GM21737 (cell line): ENCODE measurements at regions not wholly inside any gene's neighbourhood (a gene's known extent, or its start where the extent isn't known, plus 50 kb on each side); places are given as distances from the start of the nearest gene placed in this dataset.
"Not testable (repeated sequence)": the region's sequence is repeated elsewhere in the genome, so short reads cannot be mapped to it uniquely, and the experiment has no call there.

Source experiments
- ATAC-seq: cut with Tn5 transposase; IDR thresholded peaks from one replicate; pipeline ENCODE4 v1.9.1; 2021; ENCODE audit warnings: mild to moderate bottlenecking, moderate library complexity; ENCODE audit not compliant: unreplicated experiment

DNA sequence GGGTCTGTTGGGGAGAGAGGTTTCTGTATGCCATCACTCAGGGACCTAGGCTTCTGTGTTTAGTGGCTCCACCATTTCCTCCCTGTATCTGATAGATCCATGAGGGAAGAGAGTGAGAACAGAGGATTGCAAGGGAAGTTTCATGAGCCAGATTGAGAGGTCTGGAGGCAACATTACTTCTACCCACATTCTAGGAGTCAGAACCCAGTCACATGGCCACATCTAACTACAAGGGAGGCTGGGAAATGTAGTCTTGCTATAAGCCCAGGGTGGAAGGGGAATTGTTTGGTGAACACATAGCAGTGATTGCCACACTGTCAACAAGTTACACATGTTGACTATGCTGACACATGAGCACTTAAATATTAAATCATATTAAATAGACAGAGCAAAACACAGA lies 834.8 kb downstream of the C12orf50 start:
- not testable (repeated sequence) for ATAC-seq

DNA sequence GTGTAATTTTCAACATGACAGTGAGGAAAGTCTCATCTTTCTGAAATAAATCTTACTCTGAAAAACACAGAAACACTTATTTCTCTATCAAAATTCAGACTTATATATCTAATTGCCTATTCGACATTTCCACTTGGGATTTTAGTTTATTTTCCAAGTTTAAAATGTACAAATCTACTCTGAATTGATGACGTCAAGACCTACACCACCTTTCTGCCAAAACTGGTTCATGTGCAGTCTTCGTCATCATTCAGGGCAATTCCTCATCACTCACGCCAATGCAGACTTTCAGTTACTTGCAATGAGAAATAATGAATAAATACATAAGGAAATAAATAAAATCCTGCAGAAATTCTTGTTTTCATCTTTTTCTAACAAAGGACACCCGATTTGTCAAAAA lies 843.8 kb downstream of the C12orf50 start:
- ATAC-seq: no peak

DNA sequence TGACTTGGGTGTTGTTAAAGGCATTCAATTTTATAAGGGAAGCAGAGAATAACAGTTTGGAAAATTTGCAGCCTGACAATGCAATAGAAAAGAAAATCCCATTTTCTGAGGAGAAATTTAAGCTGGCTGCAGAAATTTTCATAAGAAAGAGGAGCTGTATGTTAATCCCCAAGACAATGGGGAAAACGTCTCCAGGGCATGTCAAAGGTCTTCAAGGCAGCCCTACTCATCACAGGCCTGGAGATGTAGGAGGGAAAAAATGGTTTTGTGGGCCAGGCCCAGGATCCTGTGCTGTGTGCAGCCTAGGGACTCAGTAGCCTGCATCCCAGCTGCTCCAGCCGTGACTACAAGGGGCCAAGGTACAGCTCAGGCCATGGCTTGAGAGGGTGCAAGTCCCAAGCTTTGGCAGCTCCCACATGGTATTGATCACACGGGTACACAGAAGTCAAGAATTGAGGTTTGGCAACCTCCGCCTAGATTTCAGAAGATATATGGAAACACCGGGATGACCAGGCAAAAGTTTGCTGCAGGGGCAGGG lies 846.4 kb downstream of the C12orf50 start:
- no peak for ATAC-seq

DNA sequence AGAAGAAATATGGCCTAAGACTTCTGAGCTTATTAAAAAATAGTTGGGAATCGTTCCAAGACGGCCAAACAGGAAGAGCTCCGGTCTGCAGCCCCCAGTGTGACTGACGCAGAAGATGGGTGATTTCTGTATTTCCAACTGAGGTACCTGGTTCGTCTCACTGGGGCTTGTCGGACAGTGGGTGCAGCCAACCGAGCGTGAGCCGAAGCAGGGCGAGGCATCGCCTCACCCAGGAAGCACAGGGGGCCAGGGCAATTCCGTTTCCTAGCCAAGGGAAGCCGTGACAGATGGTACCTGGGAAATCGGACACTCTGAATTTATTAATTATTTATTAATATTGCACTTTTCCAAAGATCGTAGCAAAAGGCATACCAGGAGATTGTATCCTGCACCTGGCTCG lies 857.8 kb downstream of the C12orf50 start:
- no peak for ATAC-seq

DNA sequence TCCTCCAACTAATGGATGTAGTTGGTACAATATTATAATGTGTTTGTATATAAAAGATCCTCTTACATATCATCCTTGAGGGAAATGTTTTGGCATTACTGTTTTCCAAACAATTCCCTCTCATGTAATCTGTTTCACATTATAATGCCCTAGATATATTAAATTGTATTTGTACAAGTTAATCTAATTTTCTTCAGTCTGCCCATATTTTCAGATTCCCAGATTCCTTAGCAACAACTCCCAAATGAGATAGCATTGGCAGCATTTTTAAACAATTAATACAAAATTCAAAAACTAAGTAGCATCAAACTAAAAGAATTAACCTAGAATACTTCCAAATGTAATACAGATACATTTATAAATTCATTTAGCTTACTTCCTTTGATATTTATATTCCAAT lies 860.2 kb downstream of the C12orf50 start:
- ATAC-seq: no peak

DNA sequence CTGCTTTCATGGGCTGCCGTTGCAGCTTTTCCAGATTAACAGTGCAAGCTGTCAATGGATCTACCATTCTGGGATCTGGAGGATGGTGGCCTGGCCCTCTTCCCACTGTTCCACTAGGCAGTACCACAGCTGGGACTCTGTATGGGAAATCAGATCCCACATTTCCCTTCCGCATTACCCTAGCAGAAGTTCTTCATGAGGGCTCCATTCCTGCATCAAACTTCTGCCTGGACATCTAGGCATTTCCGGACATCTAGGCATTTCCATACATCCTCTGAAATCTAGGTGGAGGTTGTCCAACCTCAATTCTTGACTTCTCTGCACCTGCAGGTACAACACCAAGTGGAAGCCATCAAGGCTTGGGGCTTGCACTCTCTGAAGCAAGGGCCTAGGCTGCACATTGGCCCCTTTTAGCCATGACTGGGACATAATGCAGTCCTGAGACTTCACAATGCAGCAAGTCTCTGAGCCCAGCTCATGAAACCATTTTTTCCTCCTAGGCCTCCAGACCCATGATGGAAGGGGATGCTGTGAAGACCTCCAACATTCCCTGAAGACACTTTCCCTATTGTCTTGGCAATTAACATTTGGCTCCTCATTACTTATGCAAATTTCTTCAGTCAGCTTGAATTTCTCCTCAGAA lies 863.3 kb downstream of the C12orf50 start:
- ATAC-seq: no peak

DNA sequence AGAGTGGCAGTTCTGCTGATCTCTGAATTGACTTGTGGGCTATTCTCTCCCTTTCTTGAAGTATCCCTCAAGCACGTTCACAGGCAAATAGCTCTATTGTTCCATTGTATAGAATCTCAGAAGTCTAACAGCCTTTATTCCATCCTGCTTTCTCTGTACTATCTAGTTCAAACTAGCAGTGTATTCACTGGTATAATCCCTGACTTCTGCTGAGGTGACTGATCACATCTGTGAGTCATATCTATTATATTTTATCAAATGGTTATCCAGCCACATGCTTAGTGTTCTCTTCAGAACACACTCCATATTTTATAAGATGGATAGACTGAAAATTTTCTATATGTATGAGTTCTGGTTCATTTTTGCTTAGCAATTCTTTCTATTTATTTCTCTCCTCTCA lies 866.1 kb downstream of the C12orf50 start:
- ATAC-seq: no peak

DNA sequence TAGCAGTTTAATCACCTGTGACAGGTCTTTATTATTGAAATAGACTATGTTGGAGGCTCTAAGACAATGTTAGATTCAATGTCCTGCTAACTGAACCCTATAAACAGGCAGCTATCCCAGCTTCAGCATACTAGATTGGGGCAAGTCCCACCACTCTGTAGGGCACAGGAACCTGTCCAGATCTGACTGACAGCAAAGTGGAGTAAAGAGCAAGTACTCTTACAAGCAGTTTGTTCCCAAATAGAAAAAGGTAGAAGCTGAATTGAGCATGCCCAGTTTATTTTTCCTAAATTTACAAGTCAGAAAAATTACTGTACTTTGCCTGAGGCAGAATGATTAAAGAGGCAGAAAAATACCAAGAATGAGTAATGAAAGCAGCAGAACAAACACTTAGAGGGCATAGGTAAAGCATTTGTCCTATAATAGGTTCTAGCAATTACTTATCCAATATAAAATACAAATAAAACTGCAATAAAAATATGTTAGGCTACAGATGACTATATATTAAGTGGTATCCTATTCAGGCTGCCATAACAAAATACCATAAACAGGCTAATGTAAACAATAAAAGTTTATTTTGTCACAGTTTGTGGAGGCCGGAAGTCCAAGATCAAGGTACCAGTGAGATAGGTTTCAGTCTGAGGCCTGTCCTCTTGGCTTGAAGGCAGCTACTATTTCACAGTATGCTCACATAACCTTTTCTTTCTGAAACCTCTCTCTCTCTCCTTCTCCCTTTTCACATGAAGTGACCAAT lies 868.2 kb downstream of the C12orf50 start:
- ATAC-seq: no peak

DNA sequence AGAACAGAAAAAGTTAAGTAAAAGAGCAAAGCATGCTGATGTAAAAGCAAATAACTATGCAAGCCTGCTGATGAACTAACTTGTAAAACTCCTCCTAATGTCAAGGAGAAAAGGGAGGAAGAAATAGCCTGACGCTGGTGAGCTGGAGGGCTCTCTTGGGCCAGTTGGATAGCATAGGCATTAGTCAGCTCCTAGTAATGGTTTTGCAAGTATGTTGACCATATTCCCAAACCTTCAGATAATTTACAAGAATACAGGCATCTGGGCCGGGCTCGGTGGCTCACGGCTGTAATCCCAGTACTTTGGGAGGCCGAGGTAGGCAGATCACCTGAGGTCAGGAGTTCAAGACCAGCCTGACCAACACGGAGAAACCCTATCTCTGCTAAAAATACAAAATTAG lies 871.4 kb downstream of the C12orf50 start:
- no peak for ATAC-seq

DNA sequence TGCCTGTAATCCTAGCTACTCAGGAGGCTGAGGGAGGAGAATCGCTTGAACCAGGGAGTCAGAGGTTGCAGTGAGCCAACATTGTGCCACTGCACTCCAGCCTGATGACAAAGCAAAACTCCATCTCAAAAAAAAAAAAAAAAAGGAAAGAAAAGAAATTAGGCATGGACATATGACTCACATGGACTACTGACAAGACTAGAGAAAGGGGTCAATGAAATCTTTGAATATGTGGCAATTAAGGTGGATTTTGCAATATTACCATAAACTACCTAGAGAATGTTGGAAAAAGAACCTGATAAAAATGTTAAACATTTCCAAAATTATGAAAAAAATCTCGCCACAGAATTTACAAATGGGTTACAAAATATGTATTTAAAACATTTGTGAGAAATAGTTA lies 873.6 kb downstream of the C12orf50 start:
- no peak for ATAC-seq

DNA sequence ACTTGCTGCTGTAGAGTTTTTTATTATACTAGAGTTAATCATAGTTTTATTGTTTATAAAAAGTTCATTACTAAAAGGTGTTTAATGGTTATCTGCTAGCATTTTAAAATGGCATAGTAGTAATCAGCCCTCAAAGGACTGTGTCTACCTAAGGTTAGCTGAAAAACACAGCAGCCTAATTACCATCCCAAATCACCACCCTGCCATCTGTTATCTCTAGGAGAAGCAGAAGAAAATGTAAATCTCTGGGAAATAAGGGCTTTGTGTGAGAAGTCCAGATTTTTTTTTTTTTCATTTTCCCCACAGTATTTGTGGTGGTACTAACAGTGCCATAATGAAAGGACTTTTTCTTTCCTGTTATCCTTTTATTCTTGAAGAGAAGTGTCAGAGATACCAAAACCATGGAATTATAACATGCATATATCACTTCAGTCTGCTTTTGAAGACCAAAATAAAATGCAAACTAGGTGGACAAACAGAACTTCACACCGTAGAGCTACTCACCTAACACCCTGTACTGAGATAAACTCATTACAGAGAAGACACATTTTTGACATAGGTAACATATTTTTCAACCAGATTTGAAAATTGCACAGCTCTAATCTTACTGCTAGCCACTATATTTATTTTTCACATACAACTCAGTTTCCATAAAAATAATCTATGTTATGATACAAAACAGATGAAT lies 876.2 kb downstream of the C12orf50 start:
- ATAC-seq: no peak

DNA sequence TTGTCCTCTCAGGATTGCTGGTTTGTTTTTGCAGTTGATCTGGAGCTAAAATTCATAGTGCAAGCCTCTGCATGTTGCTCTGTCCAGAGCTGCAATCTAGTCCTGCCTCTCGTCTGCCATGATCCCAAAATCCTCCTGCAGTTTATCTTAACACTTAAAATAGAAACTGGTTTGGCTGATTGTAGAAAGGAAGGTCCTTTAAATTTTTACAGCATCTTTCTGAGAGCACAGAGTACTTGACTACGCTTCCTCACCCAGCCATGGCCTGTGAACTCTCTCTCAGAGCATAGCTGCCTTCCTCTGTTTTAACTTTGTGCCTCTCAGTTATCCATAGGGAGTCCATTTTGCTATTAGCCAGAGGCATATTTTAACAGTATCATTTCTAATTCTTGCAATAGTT lies 877.1 kb downstream of the C12orf50 start:
- ATAC-seq: no peak

DNA sequence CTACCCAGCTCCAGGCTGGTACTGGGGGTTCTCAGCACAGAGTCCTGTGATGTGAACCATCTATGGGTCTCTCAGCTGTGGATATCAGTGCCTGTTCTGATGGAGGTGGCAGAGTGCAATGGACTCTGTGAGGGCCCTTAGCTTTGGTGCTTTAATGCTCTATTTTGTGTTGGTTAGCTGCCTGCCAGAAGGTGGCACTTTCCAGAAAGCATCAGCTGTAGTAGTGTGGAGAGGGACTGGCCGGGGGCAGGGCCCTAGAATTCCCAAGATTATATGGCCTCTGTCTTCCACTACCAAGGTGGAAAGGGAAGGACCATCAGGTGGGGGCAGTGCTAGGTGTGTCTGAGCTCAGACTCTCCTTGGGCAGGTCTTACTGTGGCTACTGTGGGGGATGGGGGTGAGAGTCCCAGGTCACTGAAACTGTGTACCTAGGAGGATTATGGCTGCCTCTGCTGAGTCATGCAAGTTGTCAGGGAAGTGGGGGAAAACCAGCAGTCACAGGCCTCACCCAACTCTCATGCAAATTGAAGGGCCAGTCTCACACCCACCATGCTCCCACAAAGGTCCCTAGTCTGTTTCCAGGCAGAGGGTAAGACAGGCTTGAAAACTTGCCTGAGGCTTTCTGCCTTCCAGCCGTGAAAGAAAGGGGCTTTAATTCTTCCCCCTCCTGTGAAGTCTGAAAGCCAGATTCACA lies 878.1 kb downstream of the C12orf50 start:
- ATAC-seq: no peak

DNA sequence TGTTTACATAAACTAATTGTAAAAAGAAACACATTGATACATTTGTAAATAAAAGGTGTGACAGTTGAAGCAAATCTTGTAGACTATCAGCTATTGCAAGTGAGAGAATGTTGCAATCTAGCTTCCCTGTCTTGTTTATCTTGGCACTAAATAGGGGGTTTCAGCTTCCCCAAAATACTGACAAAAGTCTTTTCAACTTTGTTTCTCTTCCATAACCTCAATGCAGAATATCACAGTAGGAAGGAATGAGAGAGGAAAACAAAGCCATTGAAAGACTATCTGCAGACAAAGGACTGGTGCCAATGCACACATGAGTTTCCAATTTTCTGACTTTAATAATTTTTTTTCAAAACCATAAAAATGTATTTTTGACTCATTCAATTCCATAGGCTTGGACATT lies 886.2 kb upstream of the MGAT4C start:
- no peak for ATAC-seq

DNA sequence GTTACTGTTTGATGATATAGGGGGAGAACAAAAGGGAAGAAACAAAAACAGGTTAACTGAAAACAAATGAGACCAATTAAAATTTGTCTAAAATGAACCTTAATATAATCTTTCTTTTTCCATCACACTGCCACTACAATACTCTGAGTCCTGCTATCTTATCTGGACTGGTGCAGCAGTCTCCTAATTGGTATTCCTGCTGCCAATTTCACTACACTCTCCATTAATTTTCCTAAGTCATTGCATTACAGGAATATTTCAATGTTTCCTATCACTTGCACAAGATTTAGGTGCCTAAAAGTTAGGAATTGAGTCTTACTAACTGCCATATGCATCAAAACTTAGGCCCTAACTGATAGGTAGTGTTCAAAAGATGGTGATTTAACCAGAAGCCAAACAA lies 884.9 kb upstream of the MGAT4C start:
- ATAC-seq: no peak

DNA sequence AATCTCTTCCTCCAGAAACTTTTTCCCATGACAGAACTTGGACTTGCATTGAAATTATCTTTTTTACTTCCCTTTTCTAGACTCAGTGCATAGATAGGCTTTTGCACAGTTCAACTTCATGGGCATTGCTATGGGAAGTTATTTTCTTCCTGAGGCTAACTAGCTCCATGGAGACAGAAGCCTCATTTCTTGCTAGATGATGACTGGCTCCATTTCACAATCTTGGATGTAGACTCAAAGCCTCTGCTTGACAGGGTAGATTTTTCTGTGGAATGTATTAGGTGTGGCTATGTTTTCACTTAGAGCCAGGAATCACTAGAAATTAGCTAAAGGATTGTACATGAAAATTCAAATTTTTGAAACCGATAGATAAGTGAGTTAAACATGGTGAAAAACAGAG lies 884.1 kb upstream of the MGAT4C start:
- no peak for ATAC-seq

DNA sequence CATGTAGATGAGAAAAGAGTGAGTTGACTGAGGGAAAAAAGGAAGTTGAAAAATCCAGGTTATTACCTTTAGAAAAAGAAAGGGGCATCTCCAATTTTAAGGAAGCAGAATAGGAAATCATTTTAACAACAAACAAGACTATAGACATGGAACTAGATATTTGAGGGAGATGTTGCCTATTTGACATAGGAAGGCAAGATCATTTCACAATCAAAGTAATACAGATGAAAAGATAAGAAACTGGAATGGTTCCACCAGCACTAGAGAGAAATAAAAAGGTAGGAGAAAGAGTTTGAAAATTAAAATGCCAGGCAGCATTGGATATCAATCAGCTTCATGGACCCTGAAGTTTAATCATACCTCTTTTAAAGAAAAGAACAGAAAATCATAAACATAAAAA lies 881.0 kb upstream of the MGAT4C start:
- no peak for ATAC-seq

DNA sequence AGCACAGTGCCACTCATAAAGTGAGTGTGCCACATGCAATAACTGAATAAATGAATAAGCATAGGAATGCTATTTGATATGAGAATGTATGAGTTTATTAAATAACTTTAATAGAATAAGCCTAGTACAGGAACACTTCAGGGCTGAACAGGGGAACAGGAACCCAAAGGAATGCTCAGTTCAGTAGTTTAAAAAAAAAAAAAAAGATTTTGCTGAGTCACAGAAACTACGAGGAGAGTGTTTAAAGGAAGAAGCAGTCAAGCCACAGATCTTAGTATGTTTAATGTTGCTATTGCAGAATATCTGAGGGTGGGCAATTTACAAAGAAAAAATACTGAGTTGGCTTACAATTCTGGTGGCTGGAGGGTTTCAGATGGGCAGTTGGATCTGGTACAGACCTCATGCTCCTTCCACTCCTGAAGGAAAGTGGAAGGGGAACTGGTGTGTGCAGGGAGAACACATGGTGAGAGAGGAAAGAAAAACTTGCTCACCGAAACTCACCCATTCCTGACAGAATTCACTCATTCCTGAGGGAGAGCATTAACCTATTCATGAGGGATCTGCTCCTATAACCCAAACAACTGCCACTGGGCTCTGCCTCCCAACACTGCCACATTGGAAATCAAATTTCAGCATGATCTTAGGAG lies 880.3 kb upstream of the MGAT4C start:
- ATAC-seq: no peak

DNA sequence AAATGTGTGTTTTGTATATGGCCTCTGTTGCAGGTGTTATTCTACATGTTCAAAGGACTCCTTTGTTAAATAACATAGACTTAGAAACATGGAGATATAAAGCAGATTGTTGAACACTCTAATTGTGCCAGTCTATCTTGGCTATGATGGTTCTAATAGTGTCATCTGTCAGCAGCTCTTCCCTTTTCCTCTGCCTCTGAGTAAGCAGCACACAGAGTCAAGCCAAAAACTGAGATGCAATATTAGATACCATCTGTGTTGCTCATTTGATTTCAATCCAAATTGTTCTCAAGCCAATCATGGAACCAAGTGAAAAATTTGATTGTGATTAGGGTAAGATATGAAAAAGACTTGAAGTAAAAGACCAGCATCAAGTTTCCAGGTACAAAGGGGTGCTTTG lies 871.1 kb upstream of the MGAT4C start:
- ATAC-seq: no peak

DNA sequence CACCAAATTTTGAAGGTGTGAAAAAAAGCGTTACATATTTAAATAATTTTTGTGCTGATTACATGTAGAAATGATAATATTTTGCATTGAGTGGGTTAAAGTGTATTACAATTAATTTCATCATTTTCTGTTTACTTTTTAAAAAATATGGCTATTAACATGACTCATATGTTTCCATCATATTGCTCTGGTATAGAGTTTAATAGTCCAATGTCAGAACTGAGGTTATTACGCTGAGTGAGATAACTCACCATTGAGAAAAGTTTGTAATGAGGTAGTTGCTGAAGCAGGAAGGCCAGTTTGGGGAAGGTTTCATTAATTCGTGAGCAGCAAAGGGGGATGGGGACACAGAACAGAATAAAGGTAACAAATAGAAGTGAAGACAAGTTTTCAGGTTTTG lies 865.7 kb upstream of the MGAT4C start:
- no peak for ATAC-seq

DNA sequence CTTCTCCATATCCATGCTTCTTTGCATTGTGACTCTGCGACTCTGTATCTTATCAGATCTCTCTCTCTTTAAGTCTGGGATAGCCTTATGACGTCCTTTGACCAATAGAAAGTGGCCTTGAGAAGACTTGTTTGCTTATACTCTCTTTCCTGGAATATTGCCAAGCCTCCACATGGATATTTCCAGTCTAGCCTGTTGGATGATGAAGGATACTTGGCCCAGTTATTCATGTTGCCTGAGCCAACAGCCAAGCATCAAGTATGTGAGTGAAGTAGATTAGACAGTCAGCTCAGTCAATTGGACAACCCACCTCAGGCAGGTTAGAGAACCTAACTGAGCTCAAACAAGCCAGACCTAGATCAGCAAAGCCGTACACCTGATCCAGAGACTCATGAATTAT lies 864.2 kb upstream of the MGAT4C start:
- ATAC-seq: no peak
